GM12874 (cell line): ENCODE measurements at regions not wholly inside any gene's neighbourhood (a gene's known extent, or its start where the extent isn't known, plus 50 kb on each side); places are given as distances from the start of the nearest gene placed in this dataset.

ENCODE experiments used
- TF ChIP-seq, protein P1 (sequence below): IDR thresholded peaks from 2 replicates; pipeline ENCODE4 v1.5.1; 2011; ENCODE audit warnings: low read depth, mild to moderate bottlenecking, control low read depth, low read length, moderate library complexity; ENCODE audit not compliant: insufficient read depth

DNA sequence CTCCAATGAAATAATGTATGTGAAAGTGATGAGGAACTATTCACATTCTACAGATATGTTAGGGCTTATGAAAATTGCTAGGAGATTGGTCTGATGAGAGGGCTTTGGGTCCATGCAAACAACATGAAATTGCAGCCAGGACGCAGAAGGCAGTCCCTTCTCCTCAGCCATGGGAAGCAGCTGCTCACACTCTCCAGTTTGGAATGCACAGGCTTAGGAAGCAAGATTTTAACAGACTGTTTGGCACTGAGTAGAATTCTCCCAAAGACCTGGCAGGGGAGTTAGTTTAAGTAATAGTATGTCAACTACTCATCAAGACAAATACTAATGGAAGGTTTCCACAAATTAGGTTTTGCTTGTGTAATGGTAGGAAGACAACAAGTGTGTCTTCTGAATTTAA, 500.7 kb upstream of the ARRDC4 start:
- TF ChIP-seq, protein P1, sequence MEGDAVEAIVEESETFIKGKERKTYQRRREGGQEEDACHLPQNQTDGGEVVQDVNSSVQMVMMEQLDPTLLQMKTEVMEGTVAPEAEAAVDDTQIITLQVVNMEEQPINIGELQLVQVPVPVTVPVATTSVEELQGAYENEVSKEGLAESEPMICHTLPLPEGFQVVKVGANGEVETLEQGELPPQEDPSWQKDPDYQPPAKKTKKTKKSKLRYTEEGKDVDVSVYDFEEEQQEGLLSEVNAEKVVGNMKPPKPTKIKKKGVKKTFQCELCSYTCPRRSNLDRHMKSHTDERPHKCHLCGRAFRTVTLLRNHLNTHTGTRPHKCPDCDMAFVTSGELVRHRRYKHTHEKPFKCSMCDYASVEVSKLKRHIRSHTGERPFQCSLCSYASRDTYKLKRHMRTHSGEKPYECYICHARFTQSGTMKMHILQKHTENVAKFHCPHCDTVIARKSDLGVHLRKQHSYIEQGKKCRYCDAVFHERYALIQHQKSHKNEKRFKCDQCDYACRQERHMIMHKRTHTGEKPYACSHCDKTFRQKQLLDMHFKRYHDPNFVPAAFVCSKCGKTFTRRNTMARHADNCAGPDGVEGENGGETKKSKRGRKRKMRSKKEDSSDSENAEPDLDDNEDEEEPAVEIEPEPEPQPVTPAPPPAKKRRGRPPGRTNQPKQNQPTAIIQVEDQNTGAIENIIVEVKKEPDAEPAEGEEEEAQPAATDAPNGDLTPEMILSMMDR: no peak

DNA sequence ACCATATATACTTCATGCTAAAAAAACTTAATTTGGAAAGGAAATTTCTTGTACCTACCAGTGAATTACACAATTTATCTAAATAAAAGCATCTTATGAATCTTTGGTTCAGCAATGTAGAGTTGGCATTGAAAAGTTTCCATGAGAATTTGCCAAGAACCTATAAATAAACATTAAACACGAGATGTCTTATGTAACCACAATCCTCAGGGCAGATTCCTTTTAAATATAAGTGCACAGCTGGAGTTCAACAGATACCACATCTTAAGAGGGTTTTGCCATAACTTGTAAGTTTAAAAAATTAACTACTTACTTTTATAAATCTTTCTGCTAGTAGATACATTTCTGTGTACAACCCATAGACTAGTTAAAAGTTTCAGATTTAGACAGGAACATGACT, 499.3 kb upstream of the ARRDC4 start:
- TF ChIP-seq, protein P1: no peak

DNA sequence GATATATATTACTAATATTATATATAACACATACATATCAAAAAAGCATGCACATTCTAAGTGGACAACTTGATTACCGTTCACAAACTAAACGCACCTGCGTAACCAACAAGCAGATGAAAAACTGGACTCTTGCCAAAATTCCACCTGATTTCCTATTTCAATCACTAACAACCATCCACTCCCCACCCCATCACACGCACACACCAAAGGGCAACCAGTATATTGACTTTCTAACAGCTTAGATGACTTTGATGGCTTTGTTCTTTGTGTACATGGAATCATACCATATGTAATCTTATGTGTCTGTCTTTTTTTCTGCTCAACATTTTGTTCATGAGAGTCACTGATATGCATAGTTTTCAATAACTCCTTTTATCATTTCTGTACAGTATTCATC, 496.8 kb upstream of the ARRDC4 start:
- TF ChIP-seq, protein P1: no peak

DNA sequence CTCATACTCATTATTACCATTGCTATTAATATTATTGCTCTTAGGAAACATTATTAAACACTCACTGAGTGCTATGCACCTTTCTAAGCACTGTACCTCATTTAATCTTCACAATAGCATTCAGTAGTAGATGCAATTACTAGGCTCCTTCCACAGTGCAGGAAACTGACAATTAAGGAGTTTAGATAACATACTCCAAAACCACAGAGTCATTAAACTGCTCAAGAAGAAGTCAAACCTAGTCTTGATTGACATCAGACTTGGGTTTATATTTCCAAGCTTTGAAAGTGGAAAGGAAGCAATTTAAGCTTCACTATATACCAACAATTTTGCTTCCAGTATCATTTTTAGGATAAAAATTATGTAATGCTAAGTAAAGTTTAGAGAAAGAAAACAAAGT, 490.1 kb upstream of the ARRDC4 start:
- TF ChIP-seq, protein P1: no peak

DNA sequence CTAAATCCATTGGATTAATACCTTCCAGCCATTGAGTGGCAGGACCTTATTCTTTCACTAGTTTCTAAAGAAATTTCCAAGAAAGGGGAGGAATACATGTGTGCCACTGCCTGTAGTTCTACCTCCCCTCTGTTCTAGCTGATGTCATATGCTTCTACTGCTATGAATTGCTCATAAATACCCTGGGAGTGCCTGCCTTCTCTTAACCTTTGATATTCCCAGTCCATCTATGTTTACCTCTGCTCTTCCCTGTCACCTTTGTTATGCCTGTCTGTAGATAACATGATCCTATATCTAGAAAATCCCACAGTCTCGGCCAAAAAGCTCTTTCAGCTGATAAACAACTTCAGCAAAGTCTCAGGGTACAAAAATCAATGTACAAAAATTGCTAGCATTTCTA, 486.9 kb upstream of the ARRDC4 start:
- TF ChIP-seq, protein P1: no peak

DNA sequence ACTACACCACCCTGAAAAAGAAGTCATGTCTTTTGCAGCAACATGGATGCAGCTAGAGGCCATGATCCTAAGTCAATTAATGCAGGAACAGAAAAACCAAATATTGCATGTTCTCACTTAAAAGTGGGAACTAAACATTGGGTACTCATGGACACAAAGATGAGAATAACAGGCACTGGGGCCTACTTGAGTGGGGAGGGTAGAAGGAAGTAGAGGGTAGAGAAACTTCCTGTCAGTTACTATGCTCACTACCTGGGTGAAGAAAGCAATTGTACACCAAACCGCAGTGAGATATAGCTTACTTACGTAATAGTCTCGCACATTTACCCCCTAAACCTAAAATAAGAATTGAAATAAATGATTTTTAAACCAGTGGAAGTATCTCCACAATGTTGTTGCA, 480.5 kb upstream of the ARRDC4 start:
- TF ChIP-seq, protein P1: no peak

DNA sequence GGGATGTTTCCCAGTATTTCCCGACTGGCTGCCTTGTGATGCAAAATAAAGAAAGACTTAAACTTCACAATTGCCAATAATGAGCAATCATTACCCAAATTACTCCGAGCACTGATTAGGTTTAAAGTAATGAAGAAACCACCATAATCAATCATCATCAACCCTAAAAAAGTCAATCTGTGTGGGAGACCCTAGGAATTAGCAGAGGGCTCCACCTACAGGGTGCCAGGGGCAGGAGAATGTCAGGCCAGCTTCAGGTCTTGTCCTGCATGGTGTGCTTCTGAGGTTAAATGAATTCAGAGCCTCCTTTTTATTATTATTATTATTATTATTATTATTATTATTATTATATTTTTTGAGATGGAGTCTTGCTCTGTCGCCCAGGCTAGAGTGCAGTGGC, 478.0 kb upstream of the ARRDC4 start:
- TF ChIP-seq, protein P1: no peak

DNA sequence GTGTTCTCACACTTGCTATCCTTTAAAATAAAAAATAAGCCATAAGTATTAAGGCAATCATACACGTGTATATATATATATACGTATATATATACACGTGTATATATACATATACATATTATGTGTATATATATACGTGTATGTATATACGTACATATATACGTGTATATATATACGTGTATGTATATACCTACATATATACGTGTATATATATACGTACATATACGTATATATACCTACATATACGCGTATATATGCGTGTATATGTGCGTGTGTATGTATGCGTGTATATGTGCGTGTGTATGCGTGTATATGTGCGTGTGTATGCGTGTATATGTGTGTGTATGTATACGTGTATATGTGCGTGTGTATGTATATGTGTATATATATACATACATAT, 477.3 kb upstream of the ARRDC4 start:
- TF ChIP-seq, protein P1: no peak
